GM12891 (cell line): ENCODE measurements at regions not wholly inside any gene's neighbourhood (a gene's known extent, or its start where the extent isn't known, plus 50 kb on each side); places are given as distances from the start of the nearest gene placed in this dataset.

Source experiments
- PAX5 ChIP-seq: IDR thresholded peaks from 2 replicates; pipeline ENCODE4 v1.6.1; 2011; ENCODE audit warnings: low read length, moderate library complexity, mild to moderate bottlenecking; ENCODE audit not compliant: insufficient read depth, severe bottlenecking
- POLR2A ChIP-seq: IDR thresholded peaks from 2 replicates; pipeline ENCODE4 v1.6.1; 2011; ENCODE audit warnings: low read depth, low read length, control low read depth
- POLR2AphosphoS5 ChIP-seq: IDR thresholded peaks from 2 replicates; pipeline ENCODE4 v1.6.1; 2011; ENCODE audit warnings: low read depth, low read length, control low read depth
- SPI1 ChIP-seq: IDR thresholded peaks from 2 replicates; pipeline ENCODE4 v1.6.1; 2011; ENCODE audit warnings: low read depth, low read length, control low read depth
- TAF1 ChIP-seq: IDR thresholded peaks from 2 replicates; pipeline ENCODE4 v1.6.1; 2011; ENCODE audit warnings: low read depth, low read length, control low read depth

DNA sequence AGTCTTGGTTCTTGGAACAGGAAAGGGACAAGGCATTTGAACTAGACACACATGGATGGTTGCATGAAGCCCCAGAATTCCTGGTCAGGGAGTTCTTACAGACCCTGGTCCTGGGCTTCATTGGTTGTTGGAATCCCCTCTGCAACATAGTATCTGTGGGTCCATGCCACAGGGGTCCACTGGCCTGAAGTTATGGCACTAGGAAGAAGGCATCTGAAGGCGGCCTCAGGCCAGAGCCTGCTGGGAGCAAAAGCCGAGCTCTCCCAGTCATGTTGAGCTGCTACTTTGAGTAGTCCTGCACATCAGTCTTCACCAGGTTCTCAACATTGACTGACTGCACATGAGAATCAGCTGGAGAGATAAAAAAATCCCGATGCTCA, 71.1 kb upstream of the PITX1 start:
- TF ChIP-seq POLR2A (no peak), POLR2AphosphoS5 (no peak), TAF1 (no peak), SPI1 (no peak), PAX5 (no peak)
